H1 (cell line): ENCODE measurements at regions not wholly inside any gene's neighbourhood (a gene's known extent, or its start where the extent isn't known, plus 50 kb on each side); places are given as distances from the start of the nearest gene placed in this dataset.

Experiments
- CTCF ChIA-PET: fragments of 300-600 bp; sonication (Branson Sonifier 250); formaldehyde crosslinking; loops from one replicate; lab custom pipeline; 2021; ENCODE audit not compliant: partially characterized antibody; lab: Charles Lee
- POLR2A ChIA-PET: fragments of 300-600 bp; sonication (Branson Sonifier 250); formaldehyde crosslinking; loops from one replicate; lab custom pipeline; 2021; ENCODE audit warnings: inconsistent platforms; ENCODE audit not compliant: partially characterized antibody; lab: Charles Lee
- DNase-seq, 2 experiments: peaks; one replicate each; pipeline versions ENCODE4 v3.0.0 to v3.0.0-alpha.2; 2010 to 2022; ENCODE audit warnings: low spot score in 2 of 2, low read depth in 1 of 2, mixed read lengths in 1 of 2
- FAIRE-seq: peaks from 2 replicates; lab custom pipeline; 2011; peaks lifted over from hg19 to GRCh38; lab: Jason Lieb, UNC
- H2AFZ ChIP-seq: 2 replicates; pipeline ENCODE4 v1.8.1; 2012; ENCODE audit warnings: low read length, inconsistent platforms
- H2AK5ac ChIP-seq: 2 replicates; pipeline ENCODE4 v1.6.1; 2013; ENCODE audit warnings: low read depth, low read length
- H2BK120ac ChIP-seq: replicated peaks from 2 replicates; pipeline ENCODE3; 2013; ENCODE audit warnings: low read depth, low read length, inconsistent platforms
- H2BK12ac ChIP-seq: 2 replicates; pipeline ENCODE4 v1.6.1; 2013; ENCODE audit warnings: low read depth, low read length
- H2BK15ac ChIP-seq: 2 replicates; pipeline ENCODE4 v1.6.1; 2013; ENCODE audit warnings: low read length
- H2BK20ac ChIP-seq: 2 replicates; pipeline ENCODE4 v1.6.1; 2013; ENCODE audit warnings: low read length
- H2BK5ac ChIP-seq: 2 replicates; pipeline ENCODE4 v1.6.1; 2013; ENCODE audit warnings: low read depth, low read length
- H3K14ac ChIP-seq: 2 replicates; pipeline ENCODE4 v1.6.1; 2013; ENCODE audit warnings: inconsistent platforms; ENCODE audit not compliant: insufficient read length
- H3K18ac ChIP-seq: 2 replicates; pipeline ENCODE4 v1.6.1; 2013; ENCODE audit warnings: low read length; ENCODE audit errors: extremely low read depth
- H3K23ac ChIP-seq: 2 replicates; pipeline ENCODE4 v1.6.1; 2013; ENCODE audit warnings: inconsistent platforms; ENCODE audit not compliant: insufficient read length
- H3K23me2 ChIP-seq: 2 replicates; pipeline ENCODE4 v1.6.1; 2013; ENCODE audit warnings: low read depth, low read length
- H3K27ac ChIP-seq: 2 replicates; pipeline ENCODE4 v1.6.1; 2011; ENCODE audit warnings: low read depth, low read length, inconsistent platforms
- H3K27me3 ChIP-seq, 4 experiments: replicated peaks in 1 of 4; 1 replicate in 1 of 4; 2 replicates in 3 of 4; pipeline versions ENCODE4 v1.6.1 to v1.8.1; 2011 to 2013; ENCODE audit warnings: low read length in 3 of 4, mild to moderate bottlenecking in 3 of 4, inconsistent platforms in 2 of 4, mixed read lengths in 2 of 4, moderate library complexity in 1 of 4; ENCODE audit not compliant: control insufficient read depth in 3 of 4, insufficient read depth in 3 of 4; ENCODE audit errors: extremely low read depth in 1 of 4
- H3K36me3 ChIP-seq, 4 experiments: 2 replicates each; pipeline versions ENCODE4 v1.6.1 to v1.8.1; 2011 to 2013; ENCODE audit warnings: mild to moderate bottlenecking in 4 of 4, low read length in 3 of 4, moderate library complexity in 2 of 4, control low read depth in 1 of 4, inconsistent platforms in 1 of 4; ENCODE audit not compliant: insufficient read depth in 4 of 4, control insufficient read depth in 2 of 4
- H3K4ac ChIP-seq: replicated peaks from 2 replicates; pipeline ENCODE3; 2013; ENCODE audit warnings: low read length, low read depth, mixed read lengths, inconsistent platforms; ENCODE audit not compliant: insufficient read length
- H3K4me1 ChIP-seq, 4 experiments: replicated peaks in 1 of 4; 1 replicate in 1 of 4; 2 replicates in 3 of 4; pipeline versions ENCODE4 v1.6.1 to v1.8.1; 2011 to 2013; ENCODE audit warnings: low read length in 3 of 4, inconsistent platforms in 2 of 4, mixed read lengths in 1 of 4; ENCODE audit not compliant: insufficient read depth in 4 of 4, control insufficient read depth in 3 of 4
- H3K4me2 ChIP-seq, 2 experiments: 2 replicates each; pipeline versions ENCODE4 v1.6.1 to v1.8.1; 2011 to 2013; ENCODE audit warnings: low read depth in 2 of 2, low read length in 2 of 2, control low read depth in 1 of 2, inconsistent platforms in 1 of 2, mild to moderate bottlenecking in 1 of 2; ENCODE audit not compliant: insufficient read depth in 1 of 2
- H3K4me3 ChIP-seq, 4 experiments: fragments of 200-600, 300-600 bp in 1 of 4; sonication (generic), shearing (Covaris generic), sonication (Bioruptor Twin) in 1 of 4; 2 replicates each; pipeline versions ENCODE4 v1.5.1 to v1.8.1; 2011 to 2016; ENCODE audit warnings: low read length in 4 of 4, low read depth in 3 of 4, control low read depth in 2 of 4, inconsistent platforms in 2 of 4, mild to moderate bottlenecking in 2 of 4, mixed read lengths in 1 of 4, moderate library complexity in 1 of 4; ENCODE audit not compliant: insufficient read depth in 2 of 4; ENCODE audit errors: extremely low read depth in 1 of 4
- H3K56ac ChIP-seq: replicated peaks from 2 replicates; pipeline ENCODE3; 2013; ENCODE audit warnings: low read depth, mild to moderate bottlenecking, mixed read lengths, low read length, inconsistent platforms; ENCODE audit not compliant: insufficient read length
- H3K79me1 ChIP-seq: 2 replicates; pipeline ENCODE4 v1.6.1; 2013; ENCODE audit warnings: low read depth, low read length, control low read depth
- H3K79me2 ChIP-seq, 2 experiments: 2 replicates each; pipeline versions ENCODE4 v1.6.1 to v1.8.1; 2012 to 2013; ENCODE audit warnings: low read length in 2 of 2, mild to moderate bottlenecking in 2 of 2, inconsistent platforms in 1 of 2; ENCODE audit not compliant: insufficient read depth in 2 of 2, control insufficient read depth in 1 of 2
- H3K9ac ChIP-seq, 4 experiments: replicated peaks in 1 of 4; 1 replicate in 1 of 4; 2 replicates in 3 of 4; pipeline versions ENCODE4 v1.6.1 to v1.8.1; 2011 to 2013; ENCODE audit warnings: low read depth in 3 of 4, low read length in 3 of 4, control low read depth in 2 of 4, mild to moderate bottlenecking in 2 of 4, moderate library complexity in 2 of 4, inconsistent platforms in 1 of 4; ENCODE audit errors: extremely low read depth in 1 of 4
- H3K9me3 ChIP-seq, 2 experiments: 2 replicates each; pipeline versions ENCODE4 v1.6.1 to v1.8.1; 2012 to 2013; ENCODE audit warnings: mild to moderate bottlenecking in 2 of 2, moderate library complexity in 2 of 2, control low read depth in 1 of 2, inconsistent platforms in 1 of 2, low read depth in 1 of 2, low read length in 1 of 2, mixed read lengths in 1 of 2; ENCODE audit not compliant: insufficient read depth in 2 of 2
- H4K20me1 ChIP-seq, 2 experiments: replicated peaks in 1 of 2; 2 replicates each; pipeline versions ENCODE3 to v1.8.1; 2011 to 2013; ENCODE audit warnings: inconsistent platforms in 2 of 2, low read length in 2 of 2, mild to moderate bottlenecking in 1 of 2; ENCODE audit not compliant: insufficient read depth in 2 of 2, control insufficient read depth in 1 of 2
- H4K5ac ChIP-seq: 2 replicates; pipeline ENCODE4 v1.6.1; 2013; ENCODE audit warnings: low read length, low read depth, mixed read lengths, inconsistent platforms; ENCODE audit not compliant: insufficient read length
- H4K8ac ChIP-seq: 2 replicates; pipeline ENCODE4 v1.8.0; 2013; ENCODE audit warnings: mild to moderate bottlenecking, moderate library complexity, low read length, inconsistent platforms; ENCODE audit not compliant: insufficient read depth; ENCODE audit errors: extremely low read depth
- H4K91ac ChIP-seq: replicated peaks from 2 replicates; pipeline ENCODE3; 2013; ENCODE audit warnings: low read length, mixed read lengths, inconsistent platforms; ENCODE audit not compliant: insufficient read length
- CHD2 ChIP-seq: IDR thresholded peaks from 2 replicates; pipeline ENCODE4 v1.6.1; 2012; ENCODE audit warnings: low read length, improper control_type of control experiment
- TAF1 ChIP-seq: IDR thresholded peaks from 2 replicates; pipeline ENCODE4 v1.6.1; 2011; ENCODE audit warnings: mild to moderate bottlenecking, low read depth, low read length
- TF ChIP-seq, protein P1 (sequence below): IDR thresholded peaks from 2 replicates; pipeline ENCODE4 v1.6.1; 2011; ENCODE audit warnings: low read length, improper control_type of control experiment

GRCh38 chr2:40754912-40755311 is 303.0 kb upstream of the SLC8A1 start:
- no peak overlapping the region for H4K8ac ChIP-seq
- no peaks in the 10 kb centered on the region for H3K36me3 ChIP-seq
- H3K9ac ChIP-seq, result no peak overlapping the region
- no peaks in the 10 kb centered on the region for H3K23me2 ChIP-seq
- no peak for FAIRE-seq
- H3K4me2 ChIP-seq, result no peak overlapping the region
- ChIA-PET POLR2A (no interaction called here), CTCF (interaction anchor here (1.2 kb wide), 1 partner anchor 843 kb away, joined by 3 read pairs; no protein-coding TSS in a partner anchor)
- no peak overlapping the region for H3K14ac ChIP-seq
- H2BK15ac ChIP-seq, result no peak overlapping the region
- DNase-seq, result no peak
- no peak overlapping the region for H3K56ac ChIP-seq
- no peak overlapping the region for H2BK20ac ChIP-seq
- H3K27ac ChIP-seq, result no peak overlapping the region
- no peak overlapping the region for H3K18ac ChIP-seq
- H3K27me3 ChIP-seq, result no peaks in the 10 kb centered on the region
- no peak overlapping the region for H2BK12ac ChIP-seq
- no peaks in the 10 kb centered on the region for H3K79me2 ChIP-seq
- no peak overlapping the region for H4K5ac ChIP-seq
- H3K4me3 ChIP-seq, result no peak overlapping the region
- H2AK5ac ChIP-seq, result no peak overlapping the region
- H2AFZ ChIP-seq, result no peak overlapping the region
- H2BK5ac ChIP-seq, result no peak overlapping the region
- H4K91ac ChIP-seq, result no peak overlapping the region
- no peaks in the 10 kb centered on the region for H3K4me1 ChIP-seq
- H3K9me3 ChIP-seq, result no peaks in the 10 kb centered on the region
- H3K4ac ChIP-seq, result no peak overlapping the region
- H4K20me1 ChIP-seq, result no peaks in the 10 kb centered on the region
- H2BK120ac ChIP-seq, result no peak overlapping the region
- no peak overlapping the region for H3K23ac ChIP-seq
- no peaks in the 10 kb centered on the region for H3K79me1 ChIP-seq
- TF ChIP-seq, protein P1, sequence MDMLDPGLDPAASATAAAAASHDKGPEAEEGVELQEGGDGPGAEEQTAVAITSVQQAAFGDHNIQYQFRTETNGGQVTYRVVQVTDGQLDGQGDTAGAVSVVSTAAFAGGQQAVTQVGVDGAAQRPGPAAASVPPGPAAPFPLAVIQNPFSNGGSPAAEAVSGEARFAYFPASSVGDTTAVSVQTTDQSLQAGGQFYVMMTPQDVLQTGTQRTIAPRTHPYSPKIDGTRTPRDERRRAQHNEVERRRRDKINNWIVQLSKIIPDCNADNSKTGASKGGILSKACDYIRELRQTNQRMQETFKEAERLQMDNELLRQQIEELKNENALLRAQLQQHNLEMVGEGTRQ, result no peak
- TF ChIP-seq TAF1 (no peak), CHD2 (no peak)
